22Rv1 (cell line): ENCODE measurements at regions not wholly inside any gene's neighbourhood (a gene's known extent, or its start where the extent isn't known, plus 50 kb on each side); places are given as distances from the start of the nearest gene placed in this dataset.

Source experiments
- CTCF ChIP-seq: fragments of 450-650 bp; IDR thresholded peaks from 2 replicates; pipeline ENCODE4 v1.5.1; 2017; ENCODE audit warnings: mild to moderate bottlenecking
- ZFX ChIP-seq: fragments of 450-650 bp; IDR thresholded peaks from 2 replicates; pipeline ENCODE4 v1.6.1; 2017; ENCODE audit warnings: antibody characterized with exemption, borderline replicate concordance

- TF ChIP-seq CTCF (no peak), ZFX (no peak)
Measured at GRCh38 chr10:90293616-90294015, 564.2 kb downstream of the HTR7 start.
